HG03521 (cell line): ENCODE measurements at regions not wholly inside any gene's neighbourhood (a gene's known extent, or its start where the extent isn't known, plus 50 kb on each side); places are given as distances from the start of the nearest gene placed in this dataset.
"Not testable (repeated sequence)": the region's sequence is repeated elsewhere in the genome, so short reads cannot be mapped to it uniquely, and the experiment has no call there.

ENCODE experiments used
- ATAC-seq: cut with Tn5 transposase; IDR thresholded peaks from one replicate; pipeline ENCODE4 v1.9.1; 2021; ENCODE audit warnings: mild to moderate bottlenecking, moderate library complexity; ENCODE audit not compliant: unreplicated experiment

GRCh38 chr9:31730398-31730797, 654.0 kb upstream of the ACO1 start:
- no peak for ATAC-seq

DNA sequence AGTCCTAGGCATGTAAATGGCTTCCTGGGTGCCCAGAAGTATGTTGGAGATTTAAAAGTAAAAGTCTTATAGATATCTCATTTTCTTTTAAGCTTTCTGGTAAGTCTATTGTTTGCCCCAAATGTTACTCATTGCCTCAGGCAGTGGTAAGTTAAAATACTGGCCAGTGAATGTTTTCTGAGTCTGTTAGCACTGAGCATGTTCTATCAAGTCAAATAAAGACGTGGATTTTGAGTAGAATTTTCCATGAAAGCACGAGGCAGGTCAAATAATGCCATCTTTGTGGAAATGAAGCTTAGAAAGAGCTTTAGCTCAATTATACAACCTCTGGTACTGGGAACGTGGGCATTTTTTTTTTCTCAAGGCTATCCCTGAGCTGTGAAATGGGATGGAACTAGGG, 651.3 kb upstream of the ACO1 start:
- ATAC-seq, result no peak

GRCh38 chr9:31736581-31737179, 647.8 kb upstream of the ACO1 start:
- no peak for ATAC-seq

DNA sequence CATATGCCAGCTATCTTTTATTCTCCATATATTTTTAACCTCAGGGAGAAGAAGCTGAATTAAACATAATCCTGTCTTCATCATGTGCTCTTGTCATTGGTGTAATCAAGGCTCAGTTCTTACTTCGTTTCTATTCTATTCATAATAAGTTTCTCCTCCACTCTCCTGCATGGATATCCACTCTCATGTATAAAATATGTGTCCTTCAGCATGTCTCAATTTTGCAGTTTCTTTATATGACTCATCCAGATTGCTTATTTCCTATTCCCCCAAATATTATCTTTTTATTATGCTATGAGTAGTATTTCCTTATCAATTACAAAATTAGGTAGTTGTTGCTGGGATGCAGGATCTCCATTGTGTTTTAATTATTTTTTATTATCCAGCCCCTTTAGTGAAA, 643.7 kb upstream of the ACO1 start:
- ATAC-seq, result no peak

DNA sequence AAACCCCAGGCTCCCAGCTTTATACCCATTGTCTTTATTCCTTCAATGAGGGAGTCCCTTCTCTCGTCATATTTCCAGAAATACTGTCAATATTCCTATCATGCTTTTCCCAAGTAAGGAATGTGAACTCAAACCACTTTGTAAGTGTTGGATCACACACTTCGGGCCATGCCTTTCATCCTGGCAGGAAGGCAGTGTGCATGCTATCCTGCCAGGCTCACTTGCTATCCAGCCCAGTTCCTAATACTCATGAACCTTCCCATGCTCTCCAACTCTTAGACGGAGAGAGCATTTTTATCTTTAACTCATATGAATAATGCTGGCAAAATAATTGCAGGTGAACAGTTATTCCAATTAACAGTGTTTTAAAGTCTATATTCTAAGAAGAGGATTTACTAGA, 639.9 kb upstream of the ACO1 start:
- ATAC-seq, result no peak

DNA sequence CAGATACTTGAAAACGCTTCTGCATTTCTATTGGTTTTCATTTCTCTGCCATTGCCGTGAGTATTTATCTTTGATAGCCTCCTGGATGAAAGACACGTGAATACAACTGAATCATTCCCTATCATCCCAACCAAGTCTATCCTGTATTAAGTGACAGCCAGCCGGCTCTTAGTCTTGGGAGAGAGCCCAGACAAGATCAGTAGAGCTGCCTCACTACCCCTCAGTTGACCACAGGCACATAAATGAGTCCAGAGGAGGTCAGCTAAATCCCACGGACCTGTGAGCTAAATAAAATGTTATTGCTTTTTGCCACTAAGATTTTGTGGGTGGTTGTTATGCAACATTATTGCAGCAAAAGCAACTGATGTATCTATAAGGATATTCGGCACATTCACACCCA, 639.0 kb upstream of the ACO1 start:
- no peak for ATAC-seq

GRCh38 chr9:31745886-31746285, 638.6 kb upstream of the ACO1 start:
- ATAC-seq, result no peak

DNA sequence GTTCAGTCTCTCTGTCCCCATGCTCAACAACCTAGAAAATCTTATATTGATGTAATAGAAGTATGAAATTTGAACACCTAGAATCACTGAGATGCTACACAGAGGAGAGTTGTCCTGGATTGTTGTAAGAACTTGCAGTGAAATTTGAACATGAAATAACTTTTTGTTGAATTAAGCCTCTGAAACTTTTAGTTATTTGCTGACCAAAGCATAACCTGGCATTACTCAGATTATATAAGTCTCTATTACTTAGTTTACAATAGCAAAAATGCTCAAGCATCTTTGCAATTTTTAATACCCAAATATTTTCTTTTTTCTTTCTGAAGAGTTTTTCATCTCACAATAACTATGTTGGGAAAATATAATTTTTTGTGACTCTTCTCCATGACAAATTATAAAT, 630.7 kb upstream of the ACO1 start:
- ATAC-seq, result no peak

DNA sequence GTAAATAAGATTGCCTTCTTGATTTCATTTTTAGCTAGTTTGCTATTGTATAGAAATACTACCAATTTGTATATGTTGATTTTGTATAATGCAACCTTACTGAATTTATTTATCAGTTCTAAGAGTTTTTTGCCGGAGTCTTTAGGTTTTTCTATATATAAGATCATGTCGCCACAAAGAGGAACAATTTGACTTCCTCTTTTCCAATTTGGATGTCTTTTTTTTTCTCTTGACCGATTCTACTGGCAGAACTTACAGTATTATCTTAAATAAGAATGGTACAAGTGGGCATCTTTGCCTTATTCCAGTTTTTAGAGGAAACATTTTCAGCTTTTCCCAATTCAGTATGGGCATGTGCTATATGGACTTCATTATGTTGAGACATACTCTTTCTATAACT, 624.7 kb upstream of the ACO1 start:
- no peak for ATAC-seq

- ATAC-seq, result not testable (repeated sequence)
Observed at GRCh38 chr9:31774021-31774420, 610.4 kb upstream of the ACO1 start.

- ATAC-seq, result no peak
Observed at GRCh38 chr9:31774571-31774970, 609.9 kb upstream of the ACO1 start.

DNA sequence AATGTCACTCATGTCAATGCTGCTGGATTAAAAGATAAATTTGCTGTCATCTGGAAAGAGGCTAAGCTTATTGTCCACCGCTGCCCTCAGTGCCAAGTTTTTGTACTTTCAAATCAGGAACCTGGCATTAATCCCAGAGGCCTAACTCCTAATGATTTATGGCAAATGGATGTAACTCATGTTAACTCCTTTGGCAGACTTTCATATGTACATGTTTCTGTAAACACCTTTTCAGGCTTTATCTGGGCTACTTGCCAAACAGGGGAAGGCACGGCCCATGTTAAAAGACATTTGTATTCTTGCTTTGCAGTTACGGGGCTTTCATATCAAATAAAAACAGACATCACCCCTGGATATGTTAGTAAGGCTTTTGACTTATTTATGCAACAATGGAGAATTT, 608.0 kb upstream of the ACO1 start:
- ATAC-seq, result no peak

- ATAC-seq, result no peak
Observed at GRCh38 chr9:31783491-31783890, 601.0 kb upstream of the ACO1 start.

- ATAC-seq, result no peak
Observed at GRCh38 chr9:31790720-31791119, 593.7 kb upstream of the ACO1 start.

GRCh38 chr9:31799953-31800609, 584.4 kb upstream of the ACO1 start:
- ATAC-seq, result no peak

- ATAC-seq, result no peak
Observed at GRCh38 chr9:31807574-31808256, 576.7 kb upstream of the ACO1 start.

DNA sequence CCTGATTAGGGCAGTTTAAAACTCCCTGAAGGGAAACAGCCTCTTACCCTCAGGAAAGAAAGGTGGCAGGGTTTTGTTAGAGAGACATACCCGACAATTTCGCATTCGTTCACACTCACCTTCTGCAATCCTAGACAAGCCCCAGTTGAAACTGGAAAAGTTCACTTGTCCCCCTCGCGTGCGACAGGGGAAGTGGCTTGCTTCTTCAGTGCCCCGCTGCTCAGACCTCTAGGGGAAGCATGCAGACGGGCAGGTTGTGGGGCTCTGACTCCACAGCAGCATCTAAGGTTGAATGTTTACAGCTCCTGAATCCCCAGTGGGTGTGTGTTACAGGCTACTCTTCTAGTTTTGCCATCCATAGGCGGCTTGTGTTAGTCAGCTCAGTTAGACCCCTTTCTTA, 575.7 kb upstream of the ACO1 start:
- ATAC-seq, result no peak

DNA sequence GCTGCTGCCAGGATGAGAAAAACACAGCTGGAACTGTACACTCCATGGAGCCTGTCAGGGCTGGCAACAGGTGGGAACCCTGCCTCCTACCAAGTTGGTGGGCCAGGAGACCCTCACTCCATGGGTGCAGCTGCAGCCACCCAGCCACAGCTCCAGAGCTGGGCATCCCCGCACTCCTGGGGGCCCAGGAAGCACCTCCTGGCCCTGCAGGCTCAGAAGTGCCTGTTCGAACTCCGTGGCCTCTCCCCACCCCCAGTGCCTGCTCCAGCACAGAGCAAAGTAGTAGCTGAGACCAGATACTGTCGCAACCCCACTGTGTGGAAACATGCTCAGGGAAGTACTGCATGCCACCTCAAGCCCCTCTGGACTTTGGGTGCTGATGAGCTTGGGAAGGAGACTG, 564.0 kb upstream of the ACO1 start:
- no peak for ATAC-seq

DNA sequence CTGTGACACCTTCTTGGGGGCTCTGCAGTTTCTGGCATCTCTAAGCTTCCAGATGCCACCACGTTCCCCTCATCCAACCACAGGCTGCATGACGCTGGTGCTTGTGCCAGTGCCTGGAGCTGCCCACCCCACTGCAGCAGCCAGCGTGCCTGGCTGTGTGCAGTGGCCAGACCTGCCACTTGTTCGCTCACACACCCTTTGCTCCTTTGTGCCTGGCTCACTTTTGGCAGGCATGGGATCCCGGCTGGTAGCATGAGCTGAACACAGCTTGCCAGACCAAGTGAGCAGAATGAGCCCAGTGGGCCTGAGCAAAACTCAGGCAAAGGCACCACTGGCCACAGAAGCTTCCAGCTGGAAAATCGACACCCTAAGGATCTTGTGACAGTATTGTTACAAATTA, 562.9 kb upstream of the ACO1 start:
- no peak for ATAC-seq

DNA sequence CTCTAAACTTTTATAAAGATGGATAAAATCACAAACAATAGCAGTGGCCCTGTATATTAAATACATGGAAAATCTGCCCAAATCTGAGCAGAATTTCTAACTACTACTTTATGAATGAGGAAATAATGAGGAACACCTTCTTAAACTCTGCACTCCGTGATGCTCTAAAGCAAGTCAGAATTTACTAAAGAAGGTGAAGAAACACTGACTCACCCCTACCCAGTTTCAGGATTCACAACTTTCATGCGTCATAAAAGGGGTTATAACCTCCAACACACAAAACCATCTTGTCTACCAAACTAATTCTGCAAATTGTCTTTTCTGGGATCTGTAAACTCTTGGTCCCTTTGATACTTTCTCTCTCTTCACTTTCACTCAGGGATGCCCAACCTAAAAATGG, 561.1 kb upstream of the ACO1 start:
- no peak for ATAC-seq

DNA sequence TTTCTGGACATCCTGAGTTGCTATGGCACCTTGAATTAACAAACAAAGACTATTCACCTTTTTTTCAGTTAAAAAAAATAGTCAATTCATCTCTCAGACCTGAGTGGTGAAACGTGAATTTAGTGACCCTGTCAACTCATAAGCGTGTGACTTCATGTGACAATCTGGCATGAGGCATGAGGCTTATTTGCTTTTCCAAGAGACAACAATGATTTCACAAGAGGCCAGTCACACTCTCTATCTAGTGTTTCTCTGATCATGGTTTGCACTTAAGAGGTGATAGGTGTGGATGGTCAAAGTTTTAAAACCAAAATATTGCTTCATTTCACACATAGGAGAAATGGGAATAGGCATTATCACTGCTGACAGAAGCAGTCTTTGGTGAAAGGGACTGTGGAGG, 559.6 kb upstream of the ACO1 start:
- ATAC-seq, result no peak

GRCh38 chr9:31837211-31837610, 547.2 kb upstream of the ACO1 start:
- no peak for ATAC-seq

- no peak for ATAC-seq
Observed at GRCh38 chr9:31839273-31839672, 545.2 kb upstream of the ACO1 start.
